Keratinocyte (primary cell): ENCODE measurements at regions not wholly inside any gene's neighbourhood (a gene's known extent, or its start where the extent isn't known, plus 50 kb on each side); places are given as distances from the start of the nearest gene placed in this dataset.
"Not testable (repeated sequence)": the region's sequence is repeated elsewhere in the genome, so short reads cannot be mapped to it uniquely, and the experiment has no call there.

Experiments
- DNase-seq: peaks from one replicate; pipeline ENCODE4 v3.0.0-alpha.2; 2011; ENCODE audit warnings: low read depth, missing footprints, low spot score
- FAIRE-seq: peaks from 2 replicates; lab custom pipeline; 2011; peaks lifted over from hg19 to GRCh38; lab: Jason Lieb, UNC
- H2AFZ ChIP-seq: 2 replicates; pipeline ENCODE4 v1.6.0; 2012; ENCODE audit warnings: low read length, control low read depth, inconsistent platforms; ENCODE audit not compliant: control insufficient read depth
- H3K27ac ChIP-seq: 2 replicates; pipeline ENCODE4 v1.5.1; 2011; ENCODE audit warnings: low read length; ENCODE audit not compliant: control insufficient read depth, insufficient read depth
- H3K27me3 ChIP-seq: 3 replicates; pipeline ENCODE4 v1.6.0; 2011; ENCODE audit warnings: low read length; ENCODE audit not compliant: control insufficient read depth, insufficient read depth; ENCODE audit errors: extremely low read depth
- H3K36me3 ChIP-seq, 2 experiments: 2 replicates in 1 of 2; 3 replicates in 1 of 2; pipeline ENCODE4 v1.5.1; 2011; ENCODE audit warnings: low read length in 2 of 2, mild to moderate bottlenecking in 1 of 2; ENCODE audit not compliant: control insufficient read depth in 2 of 2, insufficient read depth in 2 of 2; ENCODE audit errors: extremely low read depth in 1 of 2
- H3K4me1 ChIP-seq: 3 replicates; pipeline ENCODE4 v1.5.1; 2011; ENCODE audit warnings: low read length; ENCODE audit not compliant: control insufficient read depth, insufficient read depth; ENCODE audit errors: extremely low read depth
- H3K4me2 ChIP-seq: 3 replicates; pipeline ENCODE4 v1.6.0; 2011; ENCODE audit warnings: low read depth, low read length; ENCODE audit not compliant: control insufficient read depth, insufficient read depth; ENCODE audit errors: extremely low read depth
- H3K4me3 ChIP-seq, 3 experiments: fragments of 200-600 bp in 1 of 3; sonication (generic) in 1 of 3; 2 replicates in 2 of 3; 3 replicates in 1 of 3; pipeline ENCODE4 v1.5.1; 2011 to 2016; ENCODE audit warnings: low read length in 3 of 3, mild to moderate bottlenecking in 3 of 3, control low read depth in 2 of 3, inconsistent platforms in 1 of 3, low read depth in 1 of 3, mixed read lengths in 1 of 3, mixed run types in 1 of 3, moderate library complexity in 1 of 3; ENCODE audit not compliant: control insufficient read depth in 2 of 3, insufficient read depth in 2 of 3; ENCODE audit errors: extremely low read depth in 1 of 3
- H3K79me2 ChIP-seq: 2 replicates; pipeline ENCODE4 v1.6.0; 2012; ENCODE audit warnings: low read length; ENCODE audit not compliant: control insufficient read depth, insufficient read depth
- H3K9ac ChIP-seq: 3 replicates; pipeline ENCODE4 v1.6.0; 2011; ENCODE audit warnings: low read length; ENCODE audit not compliant: control insufficient read depth, insufficient read depth; ENCODE audit errors: extremely low read depth
- H3K9me1 ChIP-seq: 3 replicates; pipeline ENCODE4 v1.6.0; 2011; ENCODE audit warnings: low read length; ENCODE audit not compliant: control insufficient read depth, insufficient read depth; ENCODE audit errors: extremely low read depth
- H3K9me3 ChIP-seq: 2 replicates; pipeline ENCODE4 v1.5.1; 2012; ENCODE audit warnings: low read depth, low read length; ENCODE audit not compliant: control insufficient read depth
- H4K20me1 ChIP-seq: 3 replicates; pipeline ENCODE4 v1.6.0; 2011; ENCODE audit warnings: low read length; ENCODE audit not compliant: control insufficient read depth, insufficient read depth; ENCODE audit errors: extremely low read depth
- CTCF ChIP-seq, 3 experiments: IDR thresholded peaks in 1 of 3; conservative IDR thresholded peaks in 1 of 3; optimal IDR thresholded peaks in 1 of 3; 2 replicates in 2 of 3; 3 replicates in 1 of 3; pipeline versions ENCODE3 to v1.5.1; 2011; ENCODE audit warnings: low read length in 3 of 3, mild to moderate bottlenecking in 3 of 3, moderate library complexity in 2 of 3, control low read depth in 1 of 3, inconsistent platforms in 1 of 3; ENCODE audit not compliant: insufficient read depth in 2 of 3; ENCODE audit errors: extremely low read depth in 1 of 3
- EZH2 ChIP-seq: IDR thresholded peaks from one replicate; pipeline ENCODE4 v1.6.1; 2012; ENCODE audit warnings: inconsistent platforms, mild to moderate bottlenecking, low read length, moderate library complexity
- dilution Hi-C: fragments of 300-500 bp; cut with MboI; formaldehyde crosslinking; loops from one replicate; pipeline ENCODE4 v1.7.0; 2020; ENCODE audit warnings: low sequenced_read_pairs; ENCODE audit not compliant: extremely low pct_ligation_motif_present

GRCh38 chr3:20997183-20997582 lies 753.8 kb downstream of the ZNF385D start:
- H3K4me1 ChIP-seq = no peaks in the 10 kb centered on the region
- no peaks in the 10 kb centered on the region for H3K79me2 ChIP-seq
- FAIRE-seq (no peak), DNase-seq (no peak)
- TF ChIP-seq CTCF (optimal IDR thresholded peaks at IDR 0.05 in 1 of 3, IDR thresholded peaks at IDR 0.05 in 1 of 3, conservative IDR thresholded peaks at IDR 0.05 in 1 of 3; ENCODE audit: extremely low read depth in 1 of 3, insufficient read depth in 2 of 3, low read length in 3 of 3) (no peak), EZH2 (no peak)
- H3K27me3 ChIP-seq = no peaks in the 10 kb centered on the region
- no peaks in the 10 kb centered on the region for H4K20me1 ChIP-seq
- H3K4me3 ChIP-seq = no peak overlapping the region
- H3K9ac ChIP-seq = no peak overlapping the region
- H3K36me3 ChIP-seq = no peaks in the 10 kb centered on the region
- no peak overlapping the region for H3K4me2 ChIP-seq
- dilution Hi-C loops = no loop called here
- no peak overlapping the region for H2AFZ ChIP-seq
- no peaks in the 10 kb centered on the region for H3K9me1 ChIP-seq
- H3K27ac ChIP-seq = no peak overlapping the region
- H3K9me3 ChIP-seq = no peaks in the 10 kb centered on the region

GRCh38 chr3:20990896-20991295 lies 760.1 kb downstream of the ZNF385D start:
- no peak overlapping the region for H3K4me3 ChIP-seq
- H3K27ac ChIP-seq = no peak overlapping the region
- H3K9ac ChIP-seq = no peak overlapping the region
- TF ChIP-seq EZH2 = no peak
- no peak for TF ChIP-seq CTCF (optimal IDR thresholded peaks at IDR 0.05 in 1 of 3, IDR thresholded peaks at IDR 0.05 in 1 of 3, conservative IDR thresholded peaks at IDR 0.05 in 1 of 3; ENCODE audit: extremely low read depth in 1 of 3, insufficient read depth in 2 of 3, low read length in 3 of 3)
- H3K4me1 ChIP-seq = no peaks in the 10 kb centered on the region
- no peaks in the 10 kb centered on the region for H3K79me2 ChIP-seq
- FAIRE-seq (no peak), DNase-seq (no peak)
- H2AFZ ChIP-seq = no peak overlapping the region
- H3K9me1 ChIP-seq = no peaks in the 10 kb centered on the region
- H3K36me3 ChIP-seq = no peaks in the 10 kb centered on the region
- no peaks in the 10 kb centered on the region for H3K9me3 ChIP-seq
- dilution Hi-C loops = no loop called here
- no peaks in the 10 kb centered on the region for H3K27me3 ChIP-seq
- H4K20me1 ChIP-seq = no peaks in the 10 kb centered on the region
- H3K4me2 ChIP-seq = no peak overlapping the region

GRCh38 chr3:20989653-20990052 lies 761.4 kb downstream of the ZNF385D start:
- H3K9me3 ChIP-seq, H3K27ac ChIP-seq, H3K4me1 ChIP-seq, H4K20me1 ChIP-seq, H3K9me1 ChIP-seq, H3K9ac ChIP-seq, H3K36me3 ChIP-seq, dilution Hi-C loops, H3K79me2 ChIP-seq, FAIRE-seq, H3K27me3 ChIP-seq, H3K4me3 ChIP-seq, H3K4me2 ChIP-seq, DNase-seq, H2AFZ ChIP-seq: not testable (repeated sequence)
